ENCODE measurements at regions not wholly inside any gene's neighbourhood (a gene's known extent, or its start where the extent isn't known, plus 50 kb on each side); places are given as distances from the start of the nearest gene placed in this dataset.

DNA sequence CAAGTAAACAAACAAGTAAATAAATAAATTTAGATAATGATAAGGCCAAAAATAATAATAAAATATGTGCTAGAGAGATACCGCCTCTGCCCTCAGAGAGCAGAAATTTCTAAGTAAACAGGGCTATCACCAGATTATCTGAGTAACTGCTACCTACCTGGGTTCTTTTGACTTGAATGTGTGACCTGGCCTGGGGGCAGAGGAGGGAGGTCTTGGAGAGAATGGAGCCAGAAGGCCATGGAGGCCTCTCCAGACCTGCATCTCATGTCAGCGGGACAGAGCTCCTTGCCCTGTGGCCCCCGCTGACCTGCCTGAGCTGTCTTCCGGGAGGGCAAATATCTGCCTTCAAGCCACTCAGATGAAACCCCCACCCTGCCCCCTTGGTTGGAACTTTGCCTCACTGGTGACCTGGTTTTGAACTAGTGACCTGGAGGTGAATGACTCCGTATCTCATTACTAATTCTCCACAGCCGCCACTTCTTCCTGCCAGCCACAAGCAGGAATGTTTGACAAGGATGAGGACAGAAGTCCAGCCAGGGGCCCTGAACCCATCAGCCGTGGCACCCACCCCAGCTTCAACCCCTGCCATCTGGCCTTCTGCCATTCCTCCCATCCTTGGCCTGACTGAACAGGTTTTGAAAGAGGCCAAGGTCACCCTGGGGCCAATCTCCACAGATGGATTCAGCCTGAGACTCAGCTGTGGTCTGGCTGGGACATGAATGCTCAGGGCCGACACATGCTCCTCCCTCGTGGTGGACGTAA, 86.8 kb upstream of the PARP11 start:
- DNase-seq (ENCODE audit: low read depth) = no peak

DNA sequence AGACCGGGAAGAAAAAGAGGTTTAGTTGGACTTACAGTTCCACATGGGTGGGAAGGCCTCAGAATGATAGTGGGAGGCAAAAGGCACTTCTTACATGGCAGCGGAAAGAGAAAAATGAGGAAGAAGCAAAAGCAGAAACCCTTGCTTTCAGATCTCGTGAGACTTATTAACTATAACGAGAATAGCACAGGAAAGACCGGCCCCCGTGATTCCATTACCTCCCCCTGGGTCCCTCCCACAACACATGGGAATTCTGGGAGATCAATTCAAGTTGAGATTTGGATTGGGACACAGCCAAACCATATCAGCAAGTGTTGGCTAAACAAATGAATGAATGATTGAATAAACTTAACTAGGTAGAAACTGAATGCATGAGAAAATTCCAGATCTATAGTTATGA, 85.3 kb upstream of the PARP11 start:
- no peak for DNase-seq (ENCODE audit: low read depth)

DNA sequence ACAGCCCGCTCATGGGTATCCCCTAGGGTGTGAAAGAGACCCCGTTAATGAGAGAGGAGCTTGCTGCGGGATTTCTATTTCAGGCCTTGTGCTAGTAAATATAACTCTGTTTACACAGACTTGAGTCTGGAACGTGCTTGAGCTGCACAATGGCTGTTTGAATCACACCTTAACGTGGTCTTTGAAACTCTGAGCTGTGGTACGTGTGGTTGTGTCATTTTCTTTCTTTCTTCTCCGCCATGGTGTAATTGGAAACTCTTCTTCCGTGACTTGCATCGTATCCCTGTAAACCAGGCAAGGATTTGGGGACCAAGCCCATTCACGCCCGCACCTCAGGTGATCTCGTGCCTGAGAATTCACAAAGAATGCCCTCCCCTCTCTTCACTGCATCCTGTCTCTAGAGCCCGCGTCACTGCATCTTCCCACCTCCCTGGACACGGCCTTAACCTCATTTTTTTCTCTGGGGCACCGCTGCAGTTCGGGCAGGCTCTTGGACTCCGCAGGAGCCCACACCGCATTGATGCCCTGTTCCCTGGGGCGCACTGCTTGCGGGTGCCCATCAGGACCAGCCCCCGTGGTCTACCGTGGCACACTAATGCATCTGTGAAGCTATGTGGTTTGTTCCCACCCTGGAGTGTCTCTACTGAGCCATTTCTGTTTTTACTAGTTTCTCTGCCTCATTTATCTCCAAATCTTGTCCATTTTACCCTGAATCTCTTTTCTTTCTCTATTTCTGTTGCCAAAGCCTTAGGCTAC, 78.4 kb upstream of the PARP11 start:
- DNase-seq (ENCODE audit: low read depth) = no peak

DNA sequence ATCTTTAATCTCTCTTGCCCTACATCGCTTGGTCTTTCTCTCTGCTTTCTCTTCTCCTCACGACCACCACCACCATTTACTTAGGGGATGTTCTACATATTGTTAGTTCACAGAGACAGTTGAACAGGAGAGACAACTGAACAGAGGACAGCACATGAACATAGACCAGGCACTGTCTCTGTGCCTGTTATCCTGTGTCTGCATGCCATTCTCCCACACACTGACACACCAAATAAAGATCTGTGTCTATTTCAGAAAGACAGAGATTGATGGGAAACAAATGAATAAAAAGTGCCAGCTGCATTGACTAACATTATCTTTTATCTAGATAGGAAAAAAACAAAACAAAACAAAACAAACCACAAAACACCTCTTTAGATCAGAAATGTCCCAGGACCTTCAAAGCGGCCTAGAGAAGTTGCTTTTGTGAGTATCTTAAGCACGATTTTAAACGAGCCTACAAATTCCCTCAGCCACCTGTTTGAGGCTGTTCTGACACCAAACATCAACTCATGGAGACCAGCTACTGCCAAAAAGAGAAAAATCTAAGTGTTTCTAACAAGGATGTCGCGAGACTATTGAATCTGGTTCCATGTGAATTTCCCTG, 77.6 kb upstream of the PARP11 start:
- no peak for DNase-seq (ENCODE audit: low read depth)

DNA sequence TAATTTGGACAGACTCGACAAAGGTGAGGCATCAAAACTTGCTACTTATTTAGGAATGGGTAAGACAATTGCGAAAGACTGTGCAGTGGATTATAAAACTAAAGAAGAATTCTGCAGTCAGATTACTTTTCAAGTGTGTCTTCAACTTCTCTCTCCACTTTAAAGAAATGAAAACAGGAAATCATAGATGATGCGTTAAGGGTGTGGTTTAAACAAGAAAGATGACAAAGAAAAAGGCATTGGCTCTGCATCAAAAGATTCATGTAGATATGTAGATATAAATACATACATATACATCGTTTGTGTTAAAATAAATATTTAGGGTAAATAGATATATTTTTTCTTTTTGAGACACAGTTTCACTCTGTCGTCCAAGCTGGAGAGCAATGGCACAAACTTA, 74.6 kb upstream of the PARP11 start:
- no peak for DNase-seq (ENCODE audit: low read depth)

DNA sequence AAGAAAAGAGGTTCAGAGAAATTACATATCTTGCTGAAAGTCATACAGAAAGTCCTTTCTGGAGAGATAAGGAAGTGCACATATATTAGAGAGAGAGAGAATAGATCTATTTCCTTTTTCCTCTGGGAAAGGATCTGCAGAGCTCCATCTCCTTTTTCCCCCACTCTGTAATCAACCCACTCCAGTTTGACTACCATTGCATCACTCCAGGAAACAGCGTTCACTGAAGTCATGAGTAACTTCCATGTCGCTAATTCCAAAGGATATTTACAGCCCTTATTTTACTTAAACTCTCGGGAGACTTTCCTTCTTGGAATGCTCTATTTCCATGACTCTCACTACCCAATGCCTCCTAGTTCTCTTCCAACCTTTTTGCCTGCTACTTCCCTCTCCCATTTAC, 72.5 kb upstream of the PARP11 start:
- DNase-seq (ENCODE audit: low read depth) = no peak

DNA sequence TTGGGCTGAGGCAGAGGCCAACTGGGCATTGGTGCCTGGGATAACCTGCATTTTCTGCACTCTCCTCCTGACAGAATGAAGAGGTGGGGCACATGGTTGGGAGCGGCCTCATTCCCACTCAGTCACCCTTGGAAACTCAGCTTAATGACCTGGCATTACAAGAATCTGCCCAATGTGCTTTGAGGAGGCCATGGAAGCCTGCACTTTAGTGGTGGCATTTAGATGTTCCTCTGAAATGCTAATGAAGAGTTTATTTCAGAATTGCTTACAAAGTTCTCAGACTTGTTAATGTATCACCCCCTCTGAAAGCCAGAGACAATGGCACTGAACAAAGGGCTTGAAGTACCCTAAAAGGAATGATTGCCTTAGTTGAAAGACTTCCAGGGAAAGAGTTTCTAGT, 71.4 kb upstream of the PARP11 start:
- no peak for DNase-seq (ENCODE audit: low read depth)

DNA sequence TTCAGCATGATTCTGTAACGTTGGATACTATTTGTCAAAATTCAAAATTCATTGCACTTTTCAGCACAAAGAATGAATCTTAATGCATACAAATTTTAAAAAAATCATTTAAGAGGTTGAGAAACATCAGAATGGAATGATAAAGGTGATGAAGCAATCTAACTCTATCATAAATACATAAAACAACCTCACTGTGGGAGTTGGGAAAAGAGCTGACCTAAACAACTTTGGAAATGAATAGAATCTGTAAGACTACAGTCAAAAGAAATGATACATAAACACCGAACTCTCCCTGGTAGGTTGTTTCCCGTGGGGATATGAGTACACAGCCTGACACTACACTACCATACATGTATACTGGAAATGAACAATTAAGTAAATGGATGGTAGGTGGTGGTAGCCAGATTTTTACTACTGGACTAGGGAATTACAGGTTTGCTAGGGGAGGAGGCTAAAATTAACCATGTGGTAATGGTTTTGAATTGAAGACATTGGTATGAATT, 64.9 kb upstream of the PARP11 start:
- no peak for DNase-seq (ENCODE audit: low read depth)

DNA sequence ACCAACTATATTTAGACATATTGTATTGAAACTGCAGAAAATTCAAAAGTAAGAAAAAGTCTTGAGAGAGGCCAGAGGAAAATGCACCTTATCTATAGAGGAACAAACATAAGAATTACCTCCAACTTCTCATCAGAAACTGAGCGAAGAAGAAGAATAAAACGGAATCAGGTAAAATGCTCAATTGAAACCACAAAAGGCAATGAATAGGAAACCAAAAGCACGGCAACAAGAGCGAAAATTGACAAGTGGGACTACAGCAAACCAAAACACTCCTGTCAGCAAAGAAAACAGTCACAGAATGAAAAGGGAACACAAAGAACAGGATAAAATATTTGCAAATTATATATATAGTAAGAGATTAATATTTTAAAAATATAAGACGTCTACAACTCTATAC, 61.9 kb upstream of the PARP11 start:
- no peak for DNase-seq (ENCODE audit: low read depth)

DNA sequence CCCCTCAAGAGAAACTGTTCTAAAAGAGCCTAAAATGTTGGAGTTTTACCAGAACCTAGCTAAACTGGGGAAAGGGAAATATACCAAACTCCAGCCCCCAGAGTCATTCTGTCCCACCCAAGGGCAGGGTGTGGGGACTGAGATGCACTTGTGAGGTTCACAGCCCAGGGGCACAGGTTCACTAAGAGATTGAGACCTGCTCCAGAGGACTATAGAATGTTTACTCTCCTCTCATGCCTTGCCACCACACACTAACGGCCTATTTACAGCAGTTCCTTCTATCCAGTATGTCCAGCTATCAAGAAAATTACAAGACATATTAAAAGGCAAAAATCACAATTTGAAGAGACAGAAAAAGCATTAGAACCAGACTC, 60.6 kb upstream of the PARP11 start:
- DNase-seq (ENCODE audit: low read depth) = no peak

DNA sequence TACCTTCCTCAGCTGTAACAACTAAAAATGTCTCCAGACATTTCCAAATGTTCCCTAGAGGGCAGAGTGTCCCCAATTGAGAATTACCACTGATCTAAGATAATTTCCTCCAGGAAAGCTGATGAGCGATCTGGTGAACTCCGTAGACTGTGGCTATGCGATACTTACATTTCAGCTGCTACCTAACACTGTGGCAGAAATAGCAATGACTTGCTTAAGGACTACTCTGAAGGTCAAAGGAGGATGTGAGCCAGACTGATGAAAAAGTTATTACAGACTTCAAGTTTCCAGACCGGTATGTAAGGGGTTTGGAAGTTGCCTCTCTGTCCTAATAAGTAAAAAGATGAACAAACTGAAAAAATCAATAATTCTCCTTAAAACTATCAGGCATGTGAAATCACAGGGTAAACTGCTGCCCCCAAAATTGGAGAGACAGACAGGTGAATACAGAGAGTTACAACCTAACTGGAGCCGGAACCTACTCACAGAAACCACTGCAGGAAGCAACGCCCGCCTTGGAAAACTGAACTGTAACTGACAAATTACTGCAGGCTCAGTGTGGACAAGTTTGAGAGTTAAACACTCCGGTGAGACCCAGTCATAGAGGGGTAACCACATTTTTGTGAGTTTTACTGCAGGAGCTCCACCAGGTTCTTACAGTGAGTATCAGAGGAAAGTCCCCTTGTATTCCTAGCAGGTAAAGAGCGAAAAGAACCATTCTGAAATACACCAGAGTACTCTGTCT, 60.0 kb upstream of the PARP11 start:
- no peak for DNase-seq (ENCODE audit: low read depth)

DNA sequence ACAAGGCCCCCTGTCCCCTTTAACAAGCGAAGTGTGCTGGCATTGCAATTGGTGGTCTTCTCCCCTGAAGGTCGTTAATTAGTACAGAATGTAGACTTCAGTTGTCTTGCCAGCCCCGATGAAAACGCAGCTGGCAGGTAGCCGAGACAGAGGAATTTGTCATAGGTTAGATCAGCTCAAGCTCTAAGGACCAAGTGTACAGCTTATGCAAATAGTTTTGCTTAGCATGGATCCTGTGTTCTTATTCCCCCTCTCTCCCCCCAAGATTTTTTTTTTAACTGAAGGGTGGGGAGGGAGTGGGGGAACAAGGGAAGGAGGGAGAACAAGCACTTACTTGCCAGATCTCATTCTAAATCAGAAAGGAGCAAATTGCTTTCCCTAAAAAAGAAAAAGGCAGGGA, 58.6 kb upstream of the PARP11 start:
- no peak for DNase-seq (ENCODE audit: low read depth)

DNA sequence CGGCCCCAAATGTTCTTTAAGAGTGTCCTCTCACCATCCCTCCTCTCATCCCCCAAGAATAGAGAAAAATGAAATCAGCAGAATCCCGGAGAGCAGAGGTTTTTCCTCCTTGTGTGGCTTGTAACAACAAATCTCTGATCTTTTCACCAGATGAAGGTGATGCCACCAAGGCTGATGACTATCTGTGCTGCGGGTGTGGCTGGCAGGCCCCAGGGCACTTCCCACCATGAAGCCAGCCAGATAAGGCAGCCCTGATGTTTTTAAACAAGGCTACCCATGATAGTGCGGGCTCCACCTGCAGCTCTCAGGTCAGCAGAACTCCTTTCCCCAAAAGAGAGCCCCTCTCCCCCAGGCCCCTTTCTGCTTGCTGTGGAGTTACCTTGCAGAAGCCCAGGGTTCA, 58.0 kb upstream of the PARP11 start:
- DNase-seq (ENCODE audit: low read depth) = no peak

DNA sequence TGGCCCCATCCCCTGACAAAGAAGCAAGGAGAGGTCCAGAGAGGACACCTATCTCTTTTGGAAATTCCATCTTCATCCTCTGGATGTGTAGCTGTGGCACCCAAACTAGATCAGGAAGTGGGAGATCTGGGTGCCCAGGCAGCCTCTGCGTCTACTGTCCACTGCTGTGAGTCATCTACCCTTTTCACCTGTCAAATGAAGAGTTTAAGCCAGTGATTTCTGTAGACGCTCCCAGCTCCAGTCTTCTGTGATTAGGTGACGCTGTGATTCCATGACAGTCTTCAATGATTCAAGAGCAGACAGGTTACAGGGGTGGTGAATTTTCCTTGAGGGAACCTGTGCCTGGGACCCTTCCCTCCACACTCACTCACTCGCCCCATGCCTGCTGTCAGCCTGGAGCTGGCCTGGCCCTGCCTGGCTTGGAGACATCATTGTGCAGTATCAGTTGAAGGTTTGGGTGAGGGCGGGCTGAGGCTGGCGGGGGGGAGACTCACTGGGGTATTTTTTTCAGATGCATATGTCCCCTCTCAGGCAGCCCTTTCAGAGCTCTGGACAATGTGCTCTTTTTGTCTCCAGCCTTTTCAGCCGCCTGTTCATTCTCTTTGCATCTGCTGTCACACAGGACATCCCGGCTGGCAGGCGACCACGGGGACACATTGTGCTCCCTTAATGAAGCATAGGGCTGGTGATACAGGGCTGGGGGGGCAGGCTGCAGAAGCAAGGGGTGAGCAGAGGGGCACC, 56.8 kb upstream of the PARP11 start:
- no peak for DNase-seq (ENCODE audit: low read depth)

DNA sequence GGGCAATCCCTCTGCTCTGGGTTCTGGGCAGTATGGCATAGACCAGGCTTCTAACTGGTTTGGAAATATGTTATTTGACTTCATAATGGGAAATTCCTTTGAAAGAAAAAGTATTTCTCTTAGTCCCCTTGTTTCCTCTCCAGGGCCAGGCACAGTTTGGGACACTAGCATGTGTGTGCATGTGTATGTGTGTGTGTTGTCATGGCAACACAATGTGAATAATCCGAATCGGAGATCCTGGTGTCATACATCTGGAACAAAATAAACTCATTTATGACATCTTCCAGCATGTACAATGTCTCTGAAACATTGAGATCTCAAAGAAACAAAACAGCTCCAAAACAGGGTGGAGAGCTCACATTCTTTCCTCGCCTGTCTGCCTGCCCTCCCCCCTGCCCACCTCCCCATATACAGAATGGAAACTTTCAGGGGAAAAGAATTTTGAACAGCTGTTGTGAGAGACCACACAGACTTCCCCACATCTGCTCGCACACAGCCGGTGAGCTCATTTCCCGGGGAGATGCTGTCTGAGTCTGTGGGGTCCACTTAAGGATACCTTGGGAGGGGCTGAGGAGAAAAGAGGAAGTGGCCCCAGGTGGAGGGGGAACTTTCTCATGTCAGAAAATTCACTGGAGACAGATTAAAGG, 55.5 kb upstream of the PARP11 start:
- DNase-seq (ENCODE audit: low read depth) = no peak

DNA sequence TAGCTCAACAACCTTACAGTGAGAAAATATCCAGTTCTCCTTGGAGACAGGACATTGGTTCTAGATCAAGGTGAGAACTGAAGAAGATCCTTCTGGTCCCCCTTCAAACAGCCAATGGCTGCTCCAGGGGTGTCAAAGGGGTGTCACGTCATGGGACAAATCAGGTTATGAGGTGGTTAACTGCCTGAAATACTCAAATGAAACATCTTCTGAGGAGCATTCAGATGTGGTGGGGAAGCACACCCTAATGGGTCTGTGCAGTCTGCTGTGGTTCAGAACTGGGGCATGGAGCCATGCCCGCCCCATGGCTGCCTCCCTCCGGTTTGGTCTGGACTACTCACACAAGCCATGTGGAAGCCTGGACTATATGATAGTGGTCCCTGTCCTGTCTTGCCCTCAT, 52.4 kb upstream of the PARP11 start:
- no peak for DNase-seq (ENCODE audit: low read depth)

DNA sequence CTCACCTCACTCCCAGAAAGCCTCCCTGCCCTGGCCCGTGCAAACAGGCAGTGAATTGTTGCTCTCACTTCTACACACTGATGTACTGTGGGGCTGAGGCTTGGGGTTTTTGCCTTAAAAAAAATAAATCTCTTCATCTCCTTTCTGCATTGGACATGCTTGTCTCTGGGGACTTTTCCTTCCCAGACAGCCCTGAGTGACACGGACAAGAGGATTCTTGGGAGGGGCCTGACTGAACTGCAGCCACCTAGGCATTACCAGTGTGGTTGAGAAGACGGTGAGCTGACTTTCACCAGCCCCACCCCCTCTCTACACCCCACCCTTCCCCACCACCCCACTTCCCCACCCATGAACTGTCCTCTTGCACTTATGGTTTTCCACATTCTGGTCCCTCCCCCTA, 51.6 kb upstream of the PARP11 start:
- no peak for DNase-seq (ENCODE audit: low read depth)

DNA sequence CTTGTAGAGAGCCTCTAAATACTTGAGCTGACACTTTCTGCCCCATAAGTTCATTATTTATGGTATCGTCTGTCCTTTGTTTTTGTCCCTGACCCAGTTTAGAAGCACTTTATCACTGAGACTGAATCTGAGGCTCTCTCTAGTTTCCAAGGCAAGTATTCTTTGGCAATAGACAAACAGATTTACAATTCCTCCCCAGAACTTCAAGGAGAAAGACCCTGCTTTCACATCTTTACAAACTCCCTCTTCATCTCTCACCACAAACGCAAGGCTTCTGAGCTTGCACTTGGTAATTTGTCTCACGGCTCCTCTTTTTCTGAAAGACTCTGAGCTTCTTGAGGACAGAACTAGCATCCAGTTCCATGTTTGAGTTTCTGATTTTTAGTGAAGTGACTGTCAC, 49.8 kb upstream of the PARP11 start:
- no peak for DNase-seq (ENCODE audit: low read depth)

Measured in HS-5 (cell line).